K562 (cell line): ENCODE measurements at regions not wholly inside any gene's neighbourhood (a gene's known extent, or its start where the extent isn't known, plus 50 kb on each side); places are given as distances from the start of the nearest gene placed in this dataset.

Experiments
- ATAC-seq: fragments of 200-7000 bp; cut with Tn5 transposase; 3 replicates; pipeline ENCODE4 v1.9.1; 2020; ENCODE audit warnings: moderate library complexity
- BruUV-seq: library from RNA; stranded (reverse); fragments of 400-500 nt; replicated peaks from 2 replicates; lab custom pipeline; 2021; lab: Mats Ljungman, UMichigan
- CTCF ChIA-PET: fragments of 300-600 bp; formaldehyde crosslinking; extraction: SDS; loops from one replicate; lab custom pipeline; 2021; ENCODE audit warnings: low intra/inter-chr PET ratio; lab: Yijun Ruan, JAX
- POLR2A ChIA-PET: fragments of 300-600, 350-650 bp; sonication (Branson Sonifier 250); formaldehyde crosslinking; extraction: SDS; loops from one replicate; lab custom pipeline; 2021; ENCODE audit warnings: antibody characterized with exemption, inconsistent platforms; lab: Yijun Ruan, JAX
- DNase-seq, 4 experiments: peaks; one replicate each; pipeline versions ENCODE4 v3.0.0 to v3.0.0-alpha.2; 2011 to 2018; ENCODE audit warnings: low spot score in 3 of 4, mixed read lengths in 3 of 4; ENCODE audit errors: extremely low read depth in 1 of 4
- FAIRE-seq: peaks from 2 replicates; lab custom pipeline; 2011; peaks lifted over from hg19 to GRCh38; lab: Jason Lieb, UNC
- H2AFZ ChIP-seq: 2 replicates; pipeline ENCODE4 v1.6.0; 2011; ENCODE audit warnings: low read depth, low read length, control low read depth, inconsistent platforms
- H3K27ac ChIP-seq: fragments of 200-600 bp; 3 replicates; pipeline ENCODE4 v1.8.0; 2011; ENCODE audit warnings: low read depth, mild to moderate bottlenecking, control low read depth, inconsistent platforms, low read length, moderate library complexity, mixed read lengths; ENCODE audit errors: extremely low read depth
- H3K27me3 ChIP-seq, 2 experiments: fragments of 300-600 bp in 1 of 2; 2 replicates in 1 of 2; 3 replicates in 1 of 2; pipeline versions ENCODE4 v1.6.0 to v1.8.0; 2011; ENCODE audit warnings: inconsistent platforms in 2 of 2, low read length in 2 of 2, mild to moderate bottlenecking in 1 of 2, mixed read lengths in 1 of 2, moderate library complexity in 1 of 2; ENCODE audit not compliant: control insufficient read depth in 2 of 2, insufficient read depth in 2 of 2
- H3K36me3 ChIP-seq: fragments of 300-600 bp; 3 replicates; pipeline ENCODE4 v1.8.0; 2011; ENCODE audit warnings: mild to moderate bottlenecking, low read length, inconsistent platforms; ENCODE audit not compliant: control insufficient read depth, insufficient read depth
- H3K4me1 ChIP-seq, 2 experiments: fragments of 200-600 bp in 1 of 2; replicated peaks in 1 of 2; 2 replicates in 1 of 2; 3 replicates in 1 of 2; pipeline versions ENCODE4 v1.5.1 to v1.8.0; 2011; ENCODE audit warnings: inconsistent platforms in 2 of 2, low read length in 2 of 2, mild to moderate bottlenecking in 1 of 2, mixed read lengths in 1 of 2, moderate library complexity in 1 of 2; ENCODE audit not compliant: control insufficient read depth in 2 of 2, insufficient read depth in 2 of 2
- H3K4me2 ChIP-seq: 2 replicates; pipeline ENCODE4 v1.6.1; 2011; ENCODE audit warnings: low read length, control low read depth, inconsistent platforms, mixed read lengths; ENCODE audit not compliant: insufficient read depth
- H3K4me3 ChIP-seq: fragments of 200-600 bp; sonication (generic), shearing (Covaris generic); 2 replicates; pipeline ENCODE4 v1.5.1; 2016; ENCODE audit warnings: control low read depth, inconsistent platforms
- H3K79me2 ChIP-seq: fragments of 200-600 bp; 3 replicates; pipeline ENCODE4 v1.8.0; 2011; ENCODE audit warnings: low read length, inconsistent platforms; ENCODE audit not compliant: control insufficient read depth, insufficient read depth
- H3K9ac ChIP-seq, 2 experiments: 2 replicates each; pipeline versions ENCODE4 v1.6.0 to v1.6.1; 2011; ENCODE audit warnings: low read depth in 2 of 2, low read length in 2 of 2, control low read depth in 1 of 2, inconsistent platforms in 1 of 2, mild to moderate bottlenecking in 1 of 2, mixed read lengths in 1 of 2; ENCODE audit not compliant: insufficient read depth in 1 of 2
- H3K9me1 ChIP-seq: one replicate; pipeline ENCODE4 v1.6.0; 2011; ENCODE audit warnings: inconsistent platforms, mild to moderate bottlenecking, low read length, moderate library complexity; ENCODE audit not compliant: control insufficient read depth, insufficient read depth
- H3K9me3 ChIP-seq: replicated peaks from 2 replicates; pipeline ENCODE4 v1.5.1; 2011; ENCODE audit warnings: low read depth, low read length, inconsistent platforms; ENCODE audit not compliant: control insufficient read depth, insufficient read depth
- H4K20me1 ChIP-seq: replicated peaks from 2 replicates; pipeline ENCODE4 v1.6.1; 2011; ENCODE audit warnings: low read length, inconsistent platforms, mixed read lengths; ENCODE audit not compliant: control insufficient read depth, insufficient read depth
- BMI1 ChIP-seq: fragments of 150-350 bp; IDR thresholded peaks from 2 replicates; pipeline ENCODE4 v1.6.1; 2014; ENCODE audit warnings: low read length
- CBFA2T3 ChIP-seq: fragments of 450-650 bp; IDR thresholded peaks from 2 replicates; pipeline ENCODE4 v1.6.1; 2017
- CREB3L1 ChIP-seq: fragments of 450-650 bp; IDR thresholded peaks from 2 replicates; pipeline ENCODE4 v1.6.1; 2014; ENCODE audit warnings: low read depth, mild to moderate bottlenecking, moderate library complexity, borderline replicate concordance
- DNMT1 ChIP-seq: fragments of 450-650 bp; IDR thresholded peaks from 2 replicates; pipeline ENCODE4 v1.6.1; 2016; ENCODE audit warnings: antibody characterized with exemption, mild to moderate bottlenecking
- HBP1 ChIP-seq: fragments of 450-650 bp; formaldehyde crosslinking; IDR thresholded peaks from 2 replicates; pipeline ENCODE4 v1.4.0; 2022; ENCODE audit warnings: missing genetic modification characterization
- MIER1 ChIP-seq: fragments of 450-650 bp; IDR thresholded peaks from 2 replicates; pipeline ENCODE4 v1.6.1; 2016; ENCODE audit warnings: antibody characterized with exemption, mild to moderate bottlenecking, low read depth
- PHF20 ChIP-seq: fragments of 450-650 bp; IDR thresholded peaks from 2 replicates; pipeline ENCODE4 v1.6.1; 2018; ENCODE audit not compliant: partially characterized antibody
- THAP7 ChIP-seq: fragments of 250-450 bp; sonication (Bioruptor Pico); IDR thresholded peaks from 2 replicates; pipeline ENCODE4 v1.5.0; 2021
- ZFP36 ChIP-seq: fragments of 150-350 bp; IDR thresholded peaks from 2 replicates; pipeline ENCODE4 v1.6.1; 2018; ENCODE audit warnings: low read length, low read depth; ENCODE audit not compliant: partially characterized antibody
- ZNF274 ChIP-seq: IDR thresholded peaks from 2 replicates; pipeline ENCODE4 v1.6.1; 2011; ENCODE audit warnings: low read depth, mild to moderate bottlenecking, low read length, moderate library complexity, borderline replicate concordance
- ZNF512 ChIP-seq: IDR thresholded peaks from 2 replicates; pipeline ENCODE4 v1.6.1; 2016; ENCODE audit warnings: missing genetic modification characterization, missing compliant biosample characterization
- WGBS: fragments of 100-300 bp; shearing (Covaris generic); methylation state at CpG from one replicate; pipeline ENCODE4 v1.1.6; 2016; ENCODE audit warnings: low coverage, mixed read lengths; ENCODE audit not compliant: insufficient coverage; ENCODE audit errors: missing lambda C conversion rate; 5-methylcytosine and 5-hydroxymethylcytosine counted together
- in situ Hi-C: fragments of 300-500 bp; cut with MboI; formaldehyde crosslinking; loops from 4 replicates; pipeline ENCODE4 v1.15.0; 2018; ENCODE audit warnings: inconsistent platforms, mixed read lengths
- intact Hi-C: fragments of 100-400 bp; cut with micrococcal nuclease; formaldehyde crosslinking; loops from 2 replicates; pipeline ENCODE4 v1.14.2; 2022

- TF ChIP-seq ZFP36 (no peak), CBFA2T3 (0 out of 2 replicates have a peak, but pooled peaks have one; percentile 9)
- no peaks in the 10 kb centered on the region for H3K36me3 ChIP-seq
- H3K9ac ChIP-seq: no peak overlapping the region
- no peaks in the 10 kb centered on the region for H4K20me1 ChIP-seq
- intact Hi-C loops (no loop called here), in situ Hi-C loops (no loop called here)
- no peaks in the 10 kb centered on the region for H3K4me1 ChIP-seq
- H3K9me3 ChIP-seq: no peaks in the 10 kb centered on the region
- FAIRE-seq (no peak), ATAC-seq (peak; percentile 72), DNase-seq (no peak)
- no peak overlapping the region for H3K4me3 ChIP-seq
- H3K79me2 ChIP-seq: no peaks in the 10 kb centered on the region
- no peaks in the 10 kb centered on the region for H3K27me3 ChIP-seq
- H3K27ac ChIP-seq: no peak overlapping the region
- no peak overlapping the region for H2AFZ ChIP-seq
- no TSS peak for BruUV-seq
- H3K4me2 ChIP-seq: no peak overlapping the region
- CTCF ChIA-PET: no interaction called here
- 52% methylated on average over 5 of the region's 5 CpGs for WGBS
- H3K9me1 ChIP-seq: no peaks in the 10 kb centered on the region
- POLR2A ChIA-PET: interaction anchor here (0.7 kb wide), 1 partner anchor 11 kb away, joined by 3 read pairs; no protein-coding TSS in a partner anchor
Measured at GRCh38 chr7:18189500-18190126, 162.0 kb upstream of the PRPS1L1 start.

GRCh38 chr7:18191341-18191740, 163.7 kb upstream of the PRPS1L1 start:
- no peak overlapping the region for H3K4me3 ChIP-seq
- POLR2A ChIA-PET: no interaction called here
- intact Hi-C loops (no loop called here), in situ Hi-C loops (no loop called here)
- no peaks in the 10 kb centered on the region for H4K20me1 ChIP-seq
- CTCF ChIA-PET: no interaction called here
- no peaks in the 10 kb centered on the region for H3K4me1 ChIP-seq
- no peaks in the 10 kb centered on the region for H3K36me3 ChIP-seq
- H3K4me2 ChIP-seq: no peak overlapping the region
- ATAC-seq (0 out of 3 replicates have a peak, but pooled peaks have one; percentile 53), FAIRE-seq (no peak), DNase-seq (no peak)
- 32% methylated on average over 2 of the region's 2 CpGs for WGBS
- H3K27ac ChIP-seq: no peak overlapping the region
- no peaks in the 10 kb centered on the region for H3K9me1 ChIP-seq
- no peaks in the 10 kb centered on the region for H3K79me2 ChIP-seq
- H3K27me3 ChIP-seq: no peaks in the 10 kb centered on the region
- BruUV-seq: no TSS peak
- H2AFZ ChIP-seq: peak overlapping the region; percentile 36
- H3K9me3 ChIP-seq: no peaks in the 10 kb centered on the region
- H3K9ac ChIP-seq: no peak overlapping the region
- TF ChIP-seq MIER1 (no peak), DNMT1 (no peak), PHF20 (no peak), THAP7 (no peak), HBP1 (CRISPR knock-in tag) (no peak), ZNF512 (tag) (no peak), ZNF274 (no peak), CREB3L1 (no peak), BMI1 (no peak)
